ENCODE measurements at regions not wholly inside any gene's neighbourhood (a gene's known extent, or its start where the extent isn't known, plus 50 kb on each side); places are given as distances from the start of the nearest gene placed in this dataset.

GRCh38 chr18:22073411-22073810, 96.0 kb upstream of the GATA6 start (continued):
- no peak for TF ChIP-seq PREB (CRISPR knock-in tag; IDR thresholded peaks at IDR 0.05; ENCODE audit: borderline replicate concordance)
- no peak for TF ChIP-seq FOXP1 (CRISPR knock-in tag; IDR thresholded peaks at IDR 0.05; ENCODE audit: borderline replicate concordance)

GRCh38 chr18:22074282-22075070, 94.9 kb upstream of the GATA6 start:
- no peaks in the 10 kb centered on the region for H3K36me3 Mint-ChIP-seq
- H3K27me3 Mint-ChIP-seq (ENCODE audit: low read depth): no peaks in the 10 kb centered on the region; the same call in 1 of the 2 replicates
- ChIA-PET CTCF (no interaction called here), POLR2A (no interaction called here)
- ATAC-seq: no peak
- no peak overlapping the region for H3K27ac Mint-ChIP-seq
- peaks cover 5% of the 10 kb centered on the region; the same call in 1 of the 2 replicates for H3K4me1 Mint-ChIP-seq
- no peak overlapping the region for H3K4me3 Mint-ChIP-seq
- no peak for DNase-seq (ENCODE audit: low spot score)
- no peak for TF ChIP-seq CREM (CRISPR knock-in tag; IDR thresholded peaks at IDR 0.05)
- TF ChIP-seq ZNF138 (CRISPR knock-in tag; conservative IDR thresholded peaks at IDR 0.05): no peak
- TF ChIP-seq KAT7 (CRISPR knock-in tag; IDR thresholded peaks at IDR 0.05; ENCODE audit: borderline replicate concordance): no peak
- TF ChIP-seq ATF6 (CRISPR knock-in tag; IDR thresholded peaks at IDR 0.05): no peak
- H3K9me3 Mint-ChIP-seq: no peaks in the 10 kb centered on the region

GRCh38 chr18:22080035-22080434, 89.4 kb upstream of the GATA6 start:
- Mint-ChIP-seq H3K27ac (no peak overlapping the region), H3K27me3 (ENCODE audit: low read depth) (no peaks in the 10 kb centered on the region; the same call in 1 of the 2 replicates), H3K4me1 (no peaks in the 10 kb centered on the region), H3K9me3 (no peaks in the 10 kb centered on the region), H3K36me3 (no peaks in the 10 kb centered on the region), H3K4me3 (no peak overlapping the region)
- CTCF ChIA-PET: no interaction called here
- ATAC-seq: no peak
- POLR2A ChIA-PET: no interaction called here
- DNase-seq (ENCODE audit: low spot score): no peak
- TF ChIP-seq E2F1 (CRISPR knock-in tag; IDR thresholded peaks at IDR 0.05) (no peak), JUN (CRISPR knock-in tag; IDR thresholded peaks at IDR 0.05) (no peak), NR1H2 (CRISPR knock-in tag; IDR thresholded peaks at IDR 0.05) (no peak), NR3C1 (CRISPR knock-in tag; conservative IDR thresholded peaks at IDR 0.05; ENCODE audit: low read depth) (no peak), GRHL2 (CRISPR knock-in tag; IDR thresholded peaks at IDR 0.05; ENCODE audit: insufficient replicate concordance, severe bottlenecking) (no peak), FOXK1 (CRISPR knock-in tag; IDR thresholded peaks at IDR 0.05) (no peak), ERG (CRISPR knock-in tag; IDR thresholded peaks at IDR 0.05) (no peak), ZBTB21 (CRISPR knock-in tag; IDR thresholded peaks at IDR 0.05; ENCODE audit: borderline replicate concordance) (no peak), GABPB1 (CRISPR knock-in tag; IDR thresholded peaks at IDR 0.05) (no peak), CBFB (CRISPR knock-in tag; IDR thresholded peaks at IDR 0.05; ENCODE audit: low read depth) (no peak), ATF3 (CRISPR knock-in tag; conservative IDR thresholded peaks at IDR 0.05) (no peak), TEAD4 (CRISPR knock-in tag; IDR thresholded peaks at IDR 0.05) (no peak), ELF4 (CRISPR knock-in tag; IDR thresholded peaks at IDR 0.05; ENCODE audit: low read depth) (no peak), IRF1 (CRISPR knock-in tag; IDR thresholded peaks at IDR 0.05) (no peak), CREB1 (CRISPR knock-in tag; IDR thresholded peaks at IDR 0.05) (no peak), ATF6 (CRISPR knock-in tag; IDR thresholded peaks at IDR 0.05) (no peak), ESRRA (CRISPR knock-in tag; IDR thresholded peaks at IDR 0.05; ENCODE audit: borderline replicate concordance) (no peak)
